ENCODE measurements at regions not wholly inside any gene's neighbourhood (a gene's known extent, or its start where the extent isn't known, plus 50 kb on each side); places are given as distances from the start of the nearest gene placed in this dataset.

- no peak for TF ChIP-seq POLR2AphosphoS5 (IDR thresholded peaks at IDR 0.05; ENCODE audit: low read depth, low read length)
- TF ChIP-seq FOSL2 (CRISPR knock-in tag; IDR thresholded peaks at IDR 0.05), result no peak
- no peak for TF ChIP-seq EZH2 (conservative IDR thresholded peaks at IDR 0.05; ENCODE audit: low read depth, low read length)
- no peak for TF ChIP-seq CTCF (CRISPR knock-in tag; IDR thresholded peaks at IDR 0.05)
- no peak for TF ChIP-seq CEBPZ (IDR thresholded peaks at IDR 0.05; ENCODE audit: low read length)
- no peak for TF ChIP-seq HCFC1 (IDR thresholded peaks at IDR 0.05; ENCODE audit: low read depth, low read length)
- TF ChIP-seq ZNF766 (CRISPR knock-in tag; IDR thresholded peaks at IDR 0.05; ENCODE audit: borderline replicate concordance), result no peak
- no peak for TF ChIP-seq POLR2G (IDR thresholded peaks at IDR 0.05; ENCODE audit: low read depth, low read length)
Measured at GRCh38 chr2:188734691-188735090, 239.5 kb upstream of the COL3A1 start.
